IMR-90 (cell line): ENCODE measurements at regions not wholly inside any gene's neighbourhood (a gene's known extent, or its start where the extent isn't known, plus 50 kb on each side); places are given as distances from the start of the nearest gene placed in this dataset.

Experiments used
- ATAC-seq: fragments of 200-7000 bp; cut with Tn5 transposase; 2 replicates; pipeline ENCODE4 v1.9.1; 2020; ENCODE audit warnings: low read depth, mild to moderate bottlenecking, moderate library complexity
- BruUV-seq: library from RNA; stranded (reverse); fragments of 400-500 nt; replicated peaks from 2 replicates; lab custom pipeline; 2021; lab: Mats Ljungman, UMichigan
- CTCF ChIA-PET: fragments of 300-600 bp; formaldehyde crosslinking; extraction: SDS; loops from one replicate; lab custom pipeline; 2021; ENCODE audit warnings: antibody characterized with exemption; lab: Yijun Ruan, JAX
- POLR2A ChIA-PET: fragments of 300-600 bp; sonication (Branson Sonifier 250); formaldehyde crosslinking; loops from one replicate; lab custom pipeline; 2022; ENCODE audit warnings: antibody characterized with exemption; ENCODE audit not compliant: unreplicated experiment; lab: Charles Lee
- DNase-seq: peaks from one replicate; pipeline ENCODE4 v3.0.0; 2013
- H2AFZ ChIP-seq: replicated peaks from 2 replicates; pipeline ENCODE3; 2013; ENCODE audit warnings: low read length, mild to moderate bottlenecking; ENCODE audit not compliant: poor library complexity
- H2AK5ac ChIP-seq: 2 replicates; pipeline ENCODE4 v1.6.1; 2013; ENCODE audit warnings: low read depth, low read length, inconsistent platforms
- H2AK9ac ChIP-seq: replicated peaks from 2 replicates; pipeline ENCODE3; 2013; ENCODE audit warnings: mild to moderate bottlenecking, low read depth, low read length, moderate library complexity; ENCODE audit not compliant: poor library complexity
- H2BK120ac ChIP-seq: 2 replicates; pipeline ENCODE4 v1.6.1; 2013; ENCODE audit warnings: low read depth, low read length, inconsistent platforms
- H2BK15ac ChIP-seq: 3 replicates; pipeline ENCODE4 v1.6.1; 2013; ENCODE audit warnings: low read depth, low read length, inconsistent platforms
- H2BK20ac ChIP-seq: 2 replicates; pipeline ENCODE4 v1.6.1; 2013; ENCODE audit warnings: low read depth, mild to moderate bottlenecking, inconsistent platforms, low read length, moderate library complexity
- H2BK5ac ChIP-seq: 2 replicates; pipeline ENCODE4 v1.6.1; 2013; ENCODE audit warnings: mild to moderate bottlenecking, low read depth, low read length, inconsistent platforms; ENCODE audit not compliant: poor library complexity, severe bottlenecking
- H3K14ac ChIP-seq: replicated peaks from 2 replicates; pipeline ENCODE4 v1.6.1; 2013; ENCODE audit warnings: low read depth, low read length, inconsistent platforms
- H3K18ac ChIP-seq: 2 replicates; pipeline ENCODE4 v1.6.1; 2013; ENCODE audit warnings: low read depth, low read length, control low read depth
- H3K23ac ChIP-seq: 2 replicates; pipeline ENCODE4 v1.6.1; 2013; ENCODE audit warnings: low read depth, low read length, inconsistent platforms
- H3K27ac ChIP-seq: 2 replicates; pipeline ENCODE4 v1.5.1; 2013; ENCODE audit warnings: mild to moderate bottlenecking, control low read depth, low read length; ENCODE audit not compliant: insufficient read depth
- H3K27me3 ChIP-seq: 2 replicates; pipeline ENCODE4 v1.6.1; 2013; ENCODE audit warnings: low read length; ENCODE audit not compliant: control insufficient read depth, insufficient read depth
- H3K36me3 ChIP-seq: 2 replicates; pipeline ENCODE4 v1.6.1; 2013; ENCODE audit warnings: low read length, mixed read lengths; ENCODE audit not compliant: control insufficient read depth, insufficient read depth
- H3K4ac ChIP-seq: 2 replicates; pipeline ENCODE4 v1.6.1; 2013; ENCODE audit warnings: low read depth, low read length, inconsistent platforms
- H3K4me1 ChIP-seq: 2 replicates; pipeline ENCODE4 v1.6.1; 2013; ENCODE audit warnings: low read length, mixed read lengths; ENCODE audit not compliant: control insufficient read depth, insufficient read depth
- H3K4me2 ChIP-seq: 2 replicates; pipeline ENCODE4 v1.6.1; 2013; ENCODE audit warnings: low read depth, mild to moderate bottlenecking, control low read depth, low read length, moderate library complexity
- H3K4me3 ChIP-seq: 2 replicates; pipeline ENCODE4 v1.5.1; 2013; ENCODE audit warnings: low read depth, mild to moderate bottlenecking, control low read depth, low read length, moderate library complexity; ENCODE audit not compliant: insufficient read depth
- H3K56ac ChIP-seq: 2 replicates; pipeline ENCODE4 v1.6.1; 2013; ENCODE audit warnings: low read length, inconsistent platforms; ENCODE audit not compliant: insufficient read depth; ENCODE audit errors: extremely low read depth
- H3K79me1 ChIP-seq, 2 experiments: 2 replicates each; pipeline ENCODE4 v1.6.1; 2013; ENCODE audit warnings: low read length in 2 of 2, inconsistent platforms in 1 of 2, low read depth in 1 of 2
- H3K9ac ChIP-seq: 2 replicates; pipeline ENCODE4 v1.6.1; 2013; ENCODE audit warnings: low read depth, low read length, control low read depth
- H3K9me1 ChIP-seq: 2 replicates; pipeline ENCODE4 v1.6.1; 2013; ENCODE audit warnings: low read length, inconsistent platforms; ENCODE audit not compliant: insufficient read depth
- H3K9me3 ChIP-seq: 2 replicates; pipeline ENCODE4 v1.6.1; 2013; ENCODE audit warnings: low read length; ENCODE audit not compliant: control insufficient read depth, insufficient read depth
- H4K20me1 ChIP-seq: 2 replicates; pipeline ENCODE4 v1.6.1; 2013; ENCODE audit warnings: low read length, inconsistent platforms; ENCODE audit not compliant: insufficient read depth
- H4K5ac ChIP-seq: 2 replicates; pipeline ENCODE4 v1.6.1; 2013; ENCODE audit warnings: mild to moderate bottlenecking, low read depth, low read length, control low read depth
- H4K8ac ChIP-seq, 2 experiments: 2 replicates each; pipeline ENCODE4 v1.6.1; 2013; ENCODE audit warnings: low read depth in 2 of 2, low read length in 2 of 2, control low read depth in 1 of 2, inconsistent platforms in 1 of 2
- H4K91ac ChIP-seq: 2 replicates; pipeline ENCODE4 v1.6.1; 2013; ENCODE audit warnings: low read depth, low read length, inconsistent platforms; ENCODE audit not compliant: insufficient read depth
- MAZ ChIP-seq: IDR thresholded peaks from 2 replicates; pipeline ENCODE4 v1.6.1; 2012; ENCODE audit warnings: low read depth, mild to moderate bottlenecking, low read length, improper control_type of control experiment, moderate library complexity, borderline replicate concordance
- NFE2L2 ChIP-seq: fragments of 150-350 bp; IDR thresholded peaks from 2 replicates; pipeline ENCODE4 v1.6.1; 2016; ENCODE audit warnings: low read depth, mild to moderate bottlenecking, low read length
- POLR2A ChIP-seq: IDR thresholded peaks from 2 replicates; pipeline ENCODE4 v1.6.1; 2012; ENCODE audit warnings: mild to moderate bottlenecking, low read depth, low read length
- RCOR1 ChIP-seq: IDR thresholded peaks from 2 replicates; pipeline ENCODE4 v1.6.1; 2012; ENCODE audit warnings: mild to moderate bottlenecking, low read length, improper control_type of control experiment; ENCODE audit not compliant: insufficient replicate concordance
- RFX5 ChIP-seq: IDR thresholded peaks from 2 replicates; pipeline ENCODE4 v1.8.0; 2012; ENCODE audit warnings: low read depth, mild to moderate bottlenecking, low read length, moderate library complexity
- SMC3 ChIP-seq: fragments of 150-350 bp; IDR thresholded peaks from 2 replicates; pipeline ENCODE4 v1.6.1; 2016; ENCODE audit warnings: low read depth, mild to moderate bottlenecking, antibody characterized with exemption, low read length, moderate library complexity
- USF2 ChIP-seq: fragments of 150-350 bp; IDR thresholded peaks from 2 replicates; pipeline ENCODE4 v1.6.1; 2017; ENCODE audit warnings: mild to moderate bottlenecking, antibody characterized with exemption, low read length, low read depth
- WGBS, 2 experiments: methylation state at CpG; one replicate each; pipeline versions ENCODE4 v1.1.5 to v1.1.7; 2013; ENCODE audit warnings: missing lambda C conversion rate in 2 of 2; ENCODE audit not compliant: insufficient read length in 1 of 2; ENCODE audit errors: extremely low coverage in 2 of 2; 5-methylcytosine and 5-hydroxymethylcytosine counted together
- dilution Hi-C: fragments of 300-500 bp; cut with HindIII; formaldehyde crosslinking; loops from one replicate; pipeline ENCODE4 v1.14.3; 2018; ENCODE audit warnings: low sequenced_read_pairs; ENCODE audit not compliant: unreplicated experiment
- in situ Hi-C: fragments of 300-500 bp; cut with MboI; formaldehyde crosslinking; loops from 3 replicates; pipeline ENCODE4 v1.14.3; 2019; ENCODE audit warnings: low sequenced_read_pairs, inconsistent platforms, mixed read lengths
- intact Hi-C: fragments of 100-400 bp; cut with micrococcal nuclease; formaldehyde crosslinking; loops from 2 replicates; pipeline ENCODE4 v1.10.0; 2022

DNA sequence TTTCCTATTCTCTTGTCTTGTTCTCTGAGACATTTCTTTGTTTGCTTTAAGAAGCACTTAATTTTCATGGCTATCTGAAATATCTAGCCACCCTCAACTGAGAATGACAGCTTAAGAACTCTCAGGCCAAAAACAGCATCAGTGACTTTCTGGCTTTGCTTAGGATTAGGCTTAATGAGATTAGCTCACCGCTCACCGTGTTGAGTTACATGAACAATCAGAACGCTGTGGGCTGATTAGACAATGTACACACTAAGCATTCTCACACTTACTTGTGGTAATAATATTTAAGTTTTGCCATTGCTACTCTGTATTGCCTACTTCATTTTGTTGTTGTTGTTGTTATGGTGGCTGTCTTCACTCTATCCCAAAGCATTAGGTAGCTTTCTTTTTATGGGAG, 1283.6 kb downstream of the UQCRFS1 start:
- in situ Hi-C loops (no loop called here), dilution Hi-C loops (no loop called here), intact Hi-C loops (no loop called here)
- Histone ChIP-seq H4K5ac (no peak overlapping the region), H3K9ac (no peak overlapping the region), H4K91ac (no peak overlapping the region), H3K23ac (no peak overlapping the region), H3K56ac (no peak overlapping the region), H3K18ac (no peak overlapping the region), H2AK5ac (no peak overlapping the region), H3K9me3 (peaks cover 6% of the 10 kb centered on the region), H3K4me2 (no peak overlapping the region), H2BK15ac (no peak overlapping the region), H4K20me1 (no peaks in the 10 kb centered on the region), H2AK9ac (no peak overlapping the region), H2BK20ac (no peak overlapping the region), H4K8ac (no peak overlapping the region), H3K36me3 (no peaks in the 10 kb centered on the region), H2AFZ (no peak overlapping the region), H3K79me1 (no peaks in the 10 kb centered on the region), H3K4ac (no peak overlapping the region), H2BK5ac (no peak overlapping the region), H3K27me3 (no peaks in the 10 kb centered on the region), H3K4me1 (no peaks in the 10 kb centered on the region), H3K4me3 (no peak overlapping the region), H3K27ac (no peak overlapping the region), H3K9me1 (no peaks in the 10 kb centered on the region), H3K14ac (no peak overlapping the region), H2BK120ac (no peak overlapping the region)
- WGBS, 2 experiments: no CpG with 5 or more reads among the region's 3 CpGs
- ChIA-PET POLR2A (no interaction called here), CTCF (no interaction called here)
- TF ChIP-seq POLR2A (no peak), NFE2L2 (no peak), SMC3 (no peak), RFX5 (no peak), USF2 (no peak), RCOR1 (no peak), MAZ (no peak)
- BruUV-seq: no TSS peak
- DNase-seq (no peak), ATAC-seq (no peak)
